ENCODE measurements at regions not wholly inside any gene's neighbourhood (a gene's known extent, or its start where the extent isn't known, plus 50 kb on each side); places are given as distances from the start of the nearest gene placed in this dataset.
"Not testable (repeated sequence)": the region's sequence is repeated elsewhere in the genome, so short reads cannot be mapped to it uniquely, and the experiment has no call there.

DNA sequence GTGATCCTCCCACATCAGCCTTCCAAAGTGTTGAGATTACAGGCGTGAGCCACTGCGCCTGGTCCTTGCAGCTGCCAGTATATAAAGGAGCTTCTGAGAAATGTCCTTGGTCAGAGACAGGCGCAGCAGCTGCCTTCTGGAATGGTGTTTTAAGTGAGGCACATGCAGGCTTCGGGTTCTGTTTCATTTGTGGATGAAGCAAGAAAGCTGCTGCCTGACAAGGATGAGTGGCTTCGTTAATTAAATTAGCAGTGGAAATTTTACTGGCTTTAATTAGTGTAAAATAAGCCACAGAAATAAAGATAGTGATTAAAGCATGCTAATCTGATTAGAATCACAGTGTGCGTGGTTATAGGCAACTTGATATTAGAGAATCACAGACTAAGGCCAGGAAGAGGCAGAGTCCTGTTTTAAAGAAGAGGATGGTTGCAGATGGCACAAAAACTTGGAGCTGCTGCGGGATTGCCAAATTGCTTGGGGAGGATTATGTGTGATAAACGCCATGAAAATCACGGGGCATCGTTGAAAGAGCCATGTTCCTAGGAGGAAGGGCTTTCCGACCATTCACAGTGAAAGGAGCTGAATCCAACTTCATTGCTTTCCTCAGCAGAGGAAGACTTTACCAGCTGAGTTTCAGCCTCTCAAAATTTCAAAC is 348.4 kb upstream of the FAT1 start:
- DNase-seq: no peak

DNA sequence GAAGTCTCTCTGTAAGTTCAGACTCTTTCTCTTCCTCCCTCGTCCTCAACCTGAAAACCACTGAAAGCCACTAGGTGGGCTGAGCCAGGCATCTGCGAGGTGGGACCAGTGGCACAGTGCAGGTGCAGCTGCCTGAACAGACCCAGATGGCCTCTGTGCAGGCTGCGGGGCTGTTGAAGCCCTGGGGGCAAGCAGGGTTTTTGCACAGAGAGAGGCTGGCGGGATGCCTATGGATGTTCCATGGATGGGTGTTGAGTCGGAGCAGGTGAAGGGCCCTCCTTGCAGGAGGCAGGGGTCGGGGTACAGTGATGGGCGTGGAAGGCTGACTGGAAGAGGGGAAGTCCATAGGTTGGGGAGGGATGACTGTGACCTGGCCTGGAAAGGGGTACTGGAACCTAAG is 350.2 kb upstream of the FAT1 start:
- no peak for DNase-seq

DNA sequence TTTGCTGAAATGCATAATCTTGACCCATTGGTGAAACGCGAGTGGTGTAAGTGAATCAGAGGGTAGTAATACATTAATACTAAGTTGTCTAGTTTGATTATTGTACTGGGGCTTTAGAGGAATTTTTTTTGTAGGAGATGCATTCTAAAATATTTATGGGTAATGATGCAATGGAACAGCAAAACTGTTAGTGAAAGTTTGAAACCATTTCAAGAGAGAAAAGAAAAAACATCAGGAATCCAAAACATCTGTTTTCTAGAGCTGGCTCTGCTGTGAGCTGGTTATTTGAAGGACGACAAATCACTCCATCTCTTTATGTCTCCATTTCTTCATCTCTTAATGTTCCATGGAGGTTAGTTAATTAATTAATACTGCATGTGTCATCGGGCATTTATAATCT is 351.9 kb upstream of the FAT1 start:
- no peak for DNase-seq

DNA sequence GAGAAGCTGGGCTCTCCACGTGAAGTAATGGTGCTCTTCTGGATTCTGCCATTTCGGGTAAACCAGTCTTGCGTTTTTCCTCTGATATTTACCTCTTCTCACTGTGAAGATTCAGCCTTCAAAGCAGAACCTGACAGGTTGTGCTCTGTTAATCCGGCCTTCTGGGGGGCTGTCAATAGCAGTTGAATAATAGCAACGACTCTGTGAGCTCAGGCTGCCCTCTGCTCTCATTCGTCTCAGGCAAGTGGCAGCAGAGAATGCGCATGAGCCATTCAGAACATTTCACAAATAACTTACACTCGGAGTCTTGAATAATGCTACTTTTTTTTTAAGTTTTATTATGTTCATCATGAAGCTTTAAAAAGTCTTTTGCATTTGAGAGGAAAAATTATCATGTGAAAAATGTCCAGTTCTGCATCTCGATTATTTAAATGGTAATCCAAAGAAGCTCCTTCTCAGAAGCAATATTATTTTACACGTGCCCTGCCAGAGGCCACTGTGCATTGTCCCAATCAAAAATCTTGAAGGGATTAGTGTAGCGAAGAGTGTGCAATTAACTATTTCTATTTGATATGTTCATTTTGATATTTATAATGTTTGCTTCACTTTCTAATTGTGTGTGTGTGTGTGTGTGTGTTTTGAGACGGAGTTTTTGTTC is 354.2 kb upstream of the FAT1 start:
- DNase-seq: no peak

DNA sequence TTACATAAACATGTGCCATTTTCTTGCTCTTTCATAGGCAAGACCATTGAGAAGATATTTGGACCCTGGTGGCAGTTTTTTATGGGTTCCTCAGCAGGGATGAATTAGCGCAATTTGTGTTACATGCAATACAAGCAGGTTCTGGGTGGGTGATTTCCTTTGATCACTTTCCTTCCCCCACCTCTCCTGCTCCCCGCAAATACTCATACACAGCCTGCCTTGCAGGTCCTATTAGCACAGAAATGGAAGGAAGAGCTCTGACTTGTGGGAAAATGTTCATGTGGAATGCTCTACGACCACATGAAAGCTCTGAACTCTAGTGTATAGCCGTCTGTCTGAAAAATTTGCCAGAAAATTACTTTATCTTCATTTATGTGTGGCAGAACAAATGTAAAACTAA is 361.0 kb upstream of the FAT1 start:
- no peak for DNase-seq

DNA sequence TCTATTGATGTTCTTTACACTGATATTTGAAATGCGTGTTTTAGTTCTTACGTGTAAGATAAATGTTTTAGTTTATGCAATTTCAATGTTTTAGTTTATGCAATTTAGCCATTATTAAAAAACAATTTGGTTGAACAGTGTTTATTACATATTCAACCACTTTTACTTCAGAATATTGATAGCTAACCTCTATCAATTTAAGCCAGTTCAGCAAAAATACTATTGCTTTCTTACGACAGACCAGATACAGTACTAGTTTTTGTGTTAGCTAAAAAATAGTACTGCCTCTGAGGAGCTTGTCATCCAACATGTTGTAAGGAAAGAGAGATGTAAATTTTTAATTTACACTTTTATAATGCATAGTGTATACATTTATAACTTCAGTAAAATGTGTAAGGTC is 361.7 kb upstream of the FAT1 start:
- DNase-seq: no peak

DNA sequence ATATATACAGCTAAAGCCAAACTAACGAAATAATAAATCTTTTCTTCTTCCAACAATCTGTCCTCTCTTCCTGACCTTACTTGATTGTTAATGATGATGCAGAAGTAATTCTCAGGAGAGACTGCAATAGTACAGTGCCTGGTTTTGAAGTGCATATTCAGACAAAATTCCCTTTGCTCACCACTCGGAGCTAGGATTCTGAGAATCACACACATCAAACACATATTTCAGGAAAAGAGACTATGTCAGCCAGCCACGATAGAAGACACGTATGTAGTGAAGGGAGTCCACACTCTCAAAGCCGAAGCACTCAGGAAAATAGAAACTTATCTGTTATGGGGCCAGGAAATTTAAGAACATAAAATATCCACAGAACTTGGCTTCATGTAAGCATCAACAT is 362.5 kb upstream of the FAT1 start:
- DNase-seq: no peak

DNA sequence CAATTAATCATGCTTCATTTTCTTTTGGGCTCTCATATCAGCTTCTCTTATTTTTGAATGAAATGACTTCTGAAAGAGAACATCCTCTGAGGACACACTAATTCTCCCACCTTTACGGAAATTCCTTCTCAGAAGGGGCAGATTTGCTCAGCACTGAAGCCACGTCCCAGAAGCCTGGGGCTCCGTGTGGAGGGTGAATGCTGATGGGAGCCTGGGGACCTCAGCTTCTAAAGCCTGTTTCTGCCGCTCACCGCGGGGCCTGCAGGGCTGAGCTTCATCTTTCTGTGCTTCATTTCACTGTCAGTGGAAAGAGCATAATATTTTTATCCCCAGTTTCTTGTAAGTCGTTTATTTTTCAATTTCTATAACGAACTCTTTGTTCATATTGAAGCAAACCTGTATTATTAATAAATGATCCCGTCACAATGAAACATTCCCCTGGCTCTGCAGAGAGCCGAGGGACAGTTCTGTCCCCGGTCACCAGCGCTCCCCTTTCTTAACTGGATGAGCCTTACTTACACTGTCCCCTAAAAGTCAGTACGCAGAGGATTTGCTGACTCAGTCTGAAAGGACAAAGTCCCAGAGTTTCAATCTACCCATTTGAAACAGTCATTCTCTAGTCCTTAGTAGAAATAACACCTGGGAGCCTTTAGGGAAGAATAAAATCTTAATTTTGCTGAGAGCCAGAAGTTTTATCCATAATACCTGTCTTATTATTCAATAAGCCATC is 364.6 kb upstream of the FAT1 start:
- DNase-seq: no peak

DNA sequence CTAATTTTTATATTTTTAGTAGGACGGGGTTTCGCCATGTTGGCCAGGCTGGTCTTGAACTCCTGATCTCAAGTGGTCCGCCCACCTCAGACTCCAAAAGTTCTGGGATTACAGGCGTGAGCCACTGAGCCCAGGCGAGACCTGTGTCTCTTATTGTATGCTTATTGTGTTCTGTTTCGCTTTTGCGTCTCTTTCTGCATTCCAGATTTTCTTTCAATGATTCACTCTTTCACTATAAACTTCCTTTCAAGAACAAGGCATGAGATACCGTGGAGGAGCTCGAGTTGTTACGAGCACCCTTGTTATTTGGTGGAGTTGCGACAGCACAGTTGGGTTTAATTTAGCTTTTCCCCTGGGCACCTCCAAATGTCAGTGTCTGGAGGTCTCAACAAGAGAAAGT is 366.7 kb upstream of the FAT1 start:
- DNase-seq: no peak

DNA sequence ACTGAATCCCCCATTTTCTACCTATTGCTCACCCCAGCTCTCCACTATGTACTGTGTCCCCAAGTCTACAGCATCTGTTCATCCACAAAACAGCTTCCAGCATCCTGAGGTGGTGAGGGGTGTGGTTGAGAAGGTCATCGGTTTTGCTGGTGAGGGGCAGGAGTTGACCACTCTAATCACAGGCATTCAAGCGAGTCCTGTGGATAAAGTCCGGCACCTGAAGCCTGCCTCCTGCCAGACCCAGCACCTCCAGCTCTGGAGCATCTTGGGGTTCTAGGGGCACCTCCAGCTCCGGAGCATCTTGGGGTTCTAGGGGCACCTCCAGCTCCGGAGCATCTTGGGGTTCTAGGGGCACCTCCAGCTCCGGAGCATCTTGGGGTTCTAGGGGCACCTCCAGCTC is 367.2 kb upstream of the FAT1 start:
- DNase-seq: not testable (repeated sequence)

DNA sequence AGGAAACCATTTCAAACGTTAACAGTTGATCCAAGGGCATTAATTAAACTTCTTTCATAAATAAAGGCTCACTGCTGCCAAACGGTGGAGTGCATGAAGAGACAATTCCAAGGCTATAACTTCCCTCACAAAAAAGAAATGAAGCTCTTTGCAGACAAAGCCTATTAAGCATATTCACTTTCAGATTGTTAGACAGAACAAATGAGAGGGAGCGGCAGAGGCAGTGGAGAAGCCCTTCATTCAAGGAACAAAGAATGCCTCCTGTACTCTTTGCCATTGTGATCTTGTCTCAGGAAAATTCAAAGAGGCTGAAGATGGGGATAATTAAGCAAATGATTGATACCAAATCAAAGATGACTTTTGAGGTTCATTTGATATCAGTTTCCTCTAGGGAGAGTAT is 370.5 kb upstream of the FAT1 start:
- DNase-seq: no peak

DNA sequence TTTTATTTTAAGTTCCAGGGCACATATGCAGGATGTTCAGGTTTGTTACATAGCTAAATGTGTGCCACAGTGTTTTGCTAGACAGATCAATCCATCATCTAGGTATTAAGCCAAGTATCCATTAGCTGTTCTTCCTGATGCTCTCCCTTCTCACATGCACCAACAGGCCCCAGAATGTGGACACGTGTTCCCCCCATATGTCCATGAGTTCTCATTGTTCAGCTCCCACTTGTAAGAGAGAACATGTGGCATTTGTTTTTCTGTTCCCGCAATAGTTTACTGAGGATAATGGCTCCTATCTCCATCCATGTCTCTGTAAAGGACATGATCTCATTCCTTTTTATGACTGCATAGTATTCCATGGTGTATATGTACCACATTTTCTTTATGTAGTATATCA is 374.8 kb upstream of the FAT1 start:
- no peak for DNase-seq

DNA sequence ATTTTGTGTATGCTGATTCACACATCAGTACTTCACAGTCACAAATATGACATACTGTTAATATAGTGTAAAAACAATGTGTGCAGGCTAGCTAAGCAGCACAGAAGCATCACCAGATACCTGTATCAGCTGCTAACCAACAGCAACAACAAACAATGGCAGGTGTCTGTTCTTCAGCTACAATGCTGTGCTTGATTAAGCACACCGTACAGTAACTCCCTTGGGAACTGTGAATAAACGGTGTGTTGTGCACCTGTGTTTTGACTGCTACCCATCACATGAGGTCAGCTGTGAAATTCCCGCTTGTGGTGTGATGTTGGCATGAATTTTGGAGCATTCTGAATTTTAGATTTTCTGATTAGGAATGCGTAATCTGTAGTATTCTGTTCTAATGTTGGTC is 379.7 kb upstream of the FAT1 start:
- no peak for DNase-seq

DNA sequence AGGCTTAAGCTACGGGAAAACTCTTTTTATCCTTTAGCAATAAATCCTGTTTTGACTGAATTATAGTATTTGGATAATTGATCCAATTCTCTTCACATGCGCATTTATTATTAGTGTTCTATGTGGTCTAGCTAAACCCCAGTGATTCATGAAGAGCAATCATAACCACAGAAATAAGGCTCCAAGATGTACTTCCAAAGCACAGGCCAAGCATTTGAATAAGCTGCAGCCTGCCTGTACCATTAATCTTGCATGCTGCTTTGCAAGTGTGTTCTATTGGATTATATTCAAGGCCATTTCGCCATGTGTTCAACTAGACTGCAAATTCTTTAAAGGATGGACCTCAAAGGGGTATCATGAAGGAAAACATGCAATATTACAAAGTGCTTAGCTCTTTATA is 385.2 kb upstream of the FAT1 start:
- no peak for DNase-seq

DNA sequence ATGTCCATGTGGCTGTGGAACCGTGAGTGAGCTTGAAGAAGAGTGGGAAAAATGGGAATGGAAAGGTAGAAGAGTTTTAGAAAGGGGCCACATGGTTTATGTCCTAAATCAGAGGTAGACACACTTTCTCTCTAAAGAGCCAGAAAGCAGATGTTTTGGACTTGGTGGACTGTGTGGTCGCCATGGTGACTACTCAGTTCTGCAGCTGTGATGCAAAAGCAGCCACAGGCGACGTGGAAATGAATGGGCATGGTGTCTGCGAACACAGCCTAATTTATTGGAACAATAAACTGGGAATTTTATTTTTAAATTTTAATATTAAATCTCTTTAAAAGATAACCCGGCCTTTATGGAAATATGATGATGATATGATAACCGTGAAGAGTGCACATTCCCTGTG is 386.0 kb upstream of the FAT1 start:
- no peak for DNase-seq

DNA sequence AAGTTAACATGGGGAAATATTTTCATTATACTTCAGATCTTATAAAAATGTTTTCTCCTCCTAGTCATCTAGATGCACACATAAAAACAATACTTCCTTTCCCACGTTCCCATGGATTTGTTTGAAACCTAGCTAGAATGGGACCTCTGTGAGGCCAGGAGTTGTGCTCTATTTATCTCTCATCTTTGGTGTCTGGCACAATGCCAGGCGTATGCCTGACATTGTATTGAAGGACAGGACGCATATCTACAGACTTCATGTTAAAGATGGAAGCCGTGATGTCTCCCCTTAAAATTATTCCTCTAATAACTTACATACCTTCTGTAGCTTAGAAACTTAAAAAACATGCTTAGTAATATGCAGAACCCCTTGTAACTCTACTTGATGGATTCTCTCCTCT is 394.5 kb upstream of the FAT1 start:
- no peak for DNase-seq

DNA sequence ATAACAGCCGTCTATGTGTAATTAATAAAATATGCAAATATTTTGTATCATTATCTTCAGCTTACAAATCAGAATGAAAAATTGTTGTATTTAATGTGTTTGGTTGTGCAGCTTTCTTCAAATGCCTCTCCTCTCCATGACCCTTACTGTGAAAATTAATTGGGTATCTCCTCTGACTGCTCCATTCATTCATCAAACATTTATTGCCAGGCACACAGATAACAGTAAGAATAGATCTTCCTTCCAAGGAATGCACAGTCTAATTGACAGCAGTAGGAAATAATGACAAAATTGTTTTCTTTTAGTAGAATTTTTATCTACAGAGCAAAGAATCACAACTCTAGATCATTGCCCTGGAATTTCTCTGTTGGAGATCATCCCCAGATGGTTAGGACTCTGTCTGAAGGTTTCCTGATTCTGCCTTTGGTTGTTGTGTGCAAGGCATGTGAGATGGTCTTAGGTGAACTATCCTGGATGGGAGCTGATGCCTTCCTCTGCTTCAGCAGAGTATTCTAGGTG is 395.0 kb upstream of the FAT1 start:
- no peak for DNase-seq

DNA sequence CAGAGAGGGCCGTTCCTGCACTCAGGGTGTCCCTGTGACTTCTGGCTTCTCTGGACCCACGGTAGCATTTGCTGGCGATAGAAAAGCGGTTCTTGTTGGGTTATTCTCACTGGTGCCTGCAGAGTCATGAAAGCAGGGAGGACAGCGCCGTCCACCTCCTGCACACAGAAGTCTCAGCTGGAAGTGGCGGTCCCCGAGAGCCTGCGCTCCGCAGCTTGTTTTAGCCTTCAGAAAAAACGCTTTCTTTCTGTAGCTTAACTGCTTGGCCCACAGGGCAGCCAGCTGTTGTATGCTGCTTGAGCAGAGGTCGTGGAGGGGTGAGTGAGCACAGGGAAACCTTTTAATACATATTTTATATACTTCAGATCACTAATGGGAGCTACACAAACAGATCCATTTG is 400.7 kb upstream of the FAT1 start:
- no peak for DNase-seq

DNA sequence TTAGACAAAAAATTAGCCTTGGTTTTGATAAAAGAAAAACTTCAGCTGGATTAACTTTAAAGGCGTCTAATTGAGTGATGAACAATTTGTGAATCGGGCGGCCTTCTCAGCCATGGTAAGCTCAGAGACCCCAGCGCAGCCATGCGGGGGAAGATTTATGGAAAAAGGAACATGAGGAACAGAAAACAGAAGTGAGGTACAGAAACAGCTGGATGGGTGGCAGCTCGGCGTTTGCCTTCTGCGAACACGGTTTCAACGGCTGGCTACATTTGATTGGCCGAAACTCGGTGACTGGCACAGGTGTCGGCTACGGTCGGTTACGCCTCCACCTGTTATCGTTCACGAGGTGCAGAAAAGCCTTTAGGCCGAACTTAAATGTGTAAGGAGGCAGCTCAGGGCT is 401.4 kb upstream of the FAT1 start:
- no peak for DNase-seq

DNA sequence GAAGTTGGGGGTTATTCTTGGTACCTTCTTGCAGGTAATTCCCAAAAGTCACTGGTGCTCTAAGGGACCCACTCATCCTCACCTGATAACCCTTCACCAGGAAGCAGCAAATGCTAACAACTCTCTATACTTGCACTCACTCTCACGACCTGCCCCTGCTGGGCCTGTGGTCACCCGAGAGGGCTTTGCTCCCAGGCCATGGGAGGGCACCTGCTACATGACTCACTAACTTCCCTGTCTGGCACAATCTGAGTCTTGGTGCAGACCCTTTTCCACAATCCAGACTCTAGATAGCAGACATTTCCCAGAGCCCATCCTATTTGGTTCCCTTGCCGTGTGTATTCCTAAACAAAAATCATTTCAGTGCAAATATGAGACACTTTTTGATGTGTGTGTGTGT is 403.8 kb upstream of the FAT1 start:
- no peak for DNase-seq

DNA sequence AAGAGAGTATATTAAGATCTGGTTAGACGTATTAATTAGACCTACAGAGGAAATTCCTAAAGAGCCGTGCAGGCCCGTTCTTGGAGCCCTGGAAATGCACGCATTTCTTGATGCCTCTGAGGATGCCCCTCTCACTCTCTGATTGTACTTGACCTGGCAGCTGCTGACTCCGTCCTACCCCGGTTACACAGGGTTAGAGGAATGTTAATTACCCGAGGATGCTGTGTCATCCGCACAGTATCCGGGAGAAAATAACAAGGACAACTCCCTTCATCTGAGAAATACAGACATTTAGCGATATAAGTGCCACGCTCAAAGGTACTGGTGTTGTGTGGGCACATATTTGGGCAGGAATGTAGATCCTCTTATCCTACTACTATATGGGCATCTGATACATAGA is 404.6 kb upstream of the FAT1 start:
- DNase-seq: no peak

DNA sequence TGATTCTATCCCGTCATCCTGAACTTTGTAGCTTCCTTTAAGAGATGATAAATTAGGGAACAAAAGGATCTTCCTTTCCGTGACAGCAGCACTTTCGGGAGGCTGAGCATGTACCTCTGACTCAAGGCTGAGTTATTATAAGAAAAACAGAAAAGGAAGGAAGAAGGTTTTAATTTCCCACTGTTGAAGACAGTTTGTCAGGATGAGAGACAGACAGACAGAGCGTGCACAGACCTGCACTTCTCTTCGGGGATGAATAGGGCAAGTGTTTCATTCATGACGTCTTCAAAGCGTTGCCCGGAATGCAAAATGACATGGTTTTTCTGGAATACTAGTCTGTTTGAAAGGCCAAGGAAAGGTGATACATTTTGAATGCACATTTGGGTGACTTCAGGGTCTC is 405.3 kb upstream of the FAT1 start:
- DNase-seq: no peak

DNA sequence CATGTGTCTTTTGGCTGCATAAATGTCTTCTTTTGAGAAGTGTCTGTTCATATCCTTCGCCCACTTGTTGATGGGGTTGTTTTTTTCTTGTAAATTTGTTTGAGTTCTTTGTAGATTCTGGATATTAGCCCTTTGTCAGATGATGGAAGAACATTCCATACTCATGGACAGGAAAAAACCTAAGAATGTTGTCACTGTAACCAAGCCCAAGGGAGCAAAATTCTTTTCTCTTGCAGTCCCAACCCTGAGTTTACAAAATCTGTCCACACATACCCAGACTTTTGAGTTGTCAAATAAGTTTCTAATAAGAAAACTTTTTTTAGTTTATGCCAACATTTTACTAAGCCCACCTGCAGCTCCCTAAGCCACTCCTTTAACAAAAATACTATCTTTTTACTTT is 408.2 kb upstream of the FAT1 start:
- not testable (repeated sequence) for DNase-seq

DNA sequence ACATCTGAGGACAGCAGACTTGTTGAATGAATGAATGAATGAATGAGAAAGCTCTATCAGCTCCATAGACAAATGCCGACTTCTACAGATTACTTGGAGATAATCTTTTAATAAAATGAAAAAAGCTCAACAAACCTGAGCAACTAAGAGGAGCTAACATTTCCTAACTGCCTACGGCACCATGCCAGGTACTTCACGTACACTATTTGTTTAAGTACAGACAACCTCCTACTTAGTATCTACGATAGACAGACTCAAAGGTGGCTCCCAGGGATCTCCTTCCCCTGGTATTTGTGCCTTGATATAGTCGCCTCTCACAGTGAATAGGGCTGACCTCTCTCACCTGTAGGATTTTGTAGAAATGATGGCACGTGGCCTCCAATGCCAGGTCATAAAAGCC is 412.2 kb upstream of the FAT1 start:
- no peak for DNase-seq
